ENCODE measurements at regions not wholly inside any gene's neighbourhood (a gene's known extent, or its start where the extent isn't known, plus 50 kb on each side); places are given as distances from the start of the nearest gene placed in this dataset.

GRCh38 chrX:140355429-140355828 is 149.4 kb downstream of the SOX3 start:
- no peaks in the 10 kb centered on the region for H3K27me3 ChIP-seq (ENCODE audit: control insufficient read depth, insufficient read depth, low read length)
- ATAC-seq: no peak
- no TSS peak for BruUV-seq (replicated peaks)
- H3K27ac ChIP-seq (ENCODE audit: low read length): no peak overlapping the region
- TF ChIP-seq, protein P1, sequence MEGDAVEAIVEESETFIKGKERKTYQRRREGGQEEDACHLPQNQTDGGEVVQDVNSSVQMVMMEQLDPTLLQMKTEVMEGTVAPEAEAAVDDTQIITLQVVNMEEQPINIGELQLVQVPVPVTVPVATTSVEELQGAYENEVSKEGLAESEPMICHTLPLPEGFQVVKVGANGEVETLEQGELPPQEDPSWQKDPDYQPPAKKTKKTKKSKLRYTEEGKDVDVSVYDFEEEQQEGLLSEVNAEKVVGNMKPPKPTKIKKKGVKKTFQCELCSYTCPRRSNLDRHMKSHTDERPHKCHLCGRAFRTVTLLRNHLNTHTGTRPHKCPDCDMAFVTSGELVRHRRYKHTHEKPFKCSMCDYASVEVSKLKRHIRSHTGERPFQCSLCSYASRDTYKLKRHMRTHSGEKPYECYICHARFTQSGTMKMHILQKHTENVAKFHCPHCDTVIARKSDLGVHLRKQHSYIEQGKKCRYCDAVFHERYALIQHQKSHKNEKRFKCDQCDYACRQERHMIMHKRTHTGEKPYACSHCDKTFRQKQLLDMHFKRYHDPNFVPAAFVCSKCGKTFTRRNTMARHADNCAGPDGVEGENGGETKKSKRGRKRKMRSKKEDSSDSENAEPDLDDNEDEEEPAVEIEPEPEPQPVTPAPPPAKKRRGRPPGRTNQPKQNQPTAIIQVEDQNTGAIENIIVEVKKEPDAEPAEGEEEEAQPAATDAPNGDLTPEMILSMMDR (IDR thresholded peaks at IDR 0.05): no peak
- no peak for TF ChIP-seq POLR2AphosphoS5 (IDR thresholded peaks at IDR 0.05; ENCODE audit: low read depth, low read length)
- TF ChIP-seq SIN3A (IDR thresholded peaks at IDR 0.05; ENCODE audit: borderline replicate concordance, insufficient read depth, low read depth, low read length): no peak
- TF ChIP-seq TCF7L2 (IDR thresholded peaks at IDR 0.05; ENCODE audit: low read depth, low read length): no peak
- no peak for TF ChIP-seq REST (IDR thresholded peaks at IDR 0.05; ENCODE audit: insufficient read depth in 1 of 2, low read depth in 2 of 2, low read length in 1 of 2)
- in situ Hi-C loops (cut with HindIII; ENCODE audit: low pct_unique_long_range_greater_than_20kb, low sequenced_read_pairs) (no loop called here), intact Hi-C loops (cut with micrococcal nuclease; ENCODE audit: unreplicated experiment) (no loop called here)
- H3K36me3 ChIP-seq (ENCODE audit: control insufficient read depth, insufficient read depth, low read length): no peaks in the 10 kb centered on the region
- POLR2A ChIA-PET: no interaction called here
- no peak overlapping the region for H3K4me3 ChIP-seq (ENCODE audit: low read depth in 2 of 2, low read length in 2 of 2)
- no peaks in the 10 kb centered on the region for H3K4me1 ChIP-seq (ENCODE audit: control insufficient read depth, insufficient read depth, low read length)
- CTCF ChIA-PET: no interaction called here
- no peaks in the 10 kb centered on the region for H3K9me3 ChIP-seq (ENCODE audit: control insufficient read depth, insufficient read depth, low read depth, low read length)
- DNase-seq (ENCODE audit: low read depth, low spot score): no peak

- no peak for TF ChIP-seq POLR2AphosphoS5 (IDR thresholded peaks at IDR 0.05; ENCODE audit: low read depth, low read length)
- no peak for TF ChIP-seq REST (IDR thresholded peaks at IDR 0.05; ENCODE audit: insufficient read depth in 1 of 2, low read depth in 2 of 2, low read length in 1 of 2)
- TF ChIP-seq SIN3A (IDR thresholded peaks at IDR 0.05; ENCODE audit: borderline replicate concordance, insufficient read depth, low read depth, low read length): no peak
- no peak for TF ChIP-seq TCF7L2 (IDR thresholded peaks at IDR 0.05; ENCODE audit: low read depth, low read length)
- TF ChIP-seq, protein P1 (IDR thresholded peaks at IDR 0.05): no peak
- CTCF ChIA-PET: no interaction called here
- in situ Hi-C loops (cut with HindIII; ENCODE audit: low pct_unique_long_range_greater_than_20kb, low sequenced_read_pairs) (no loop called here), intact Hi-C loops (cut with micrococcal nuclease; ENCODE audit: unreplicated experiment) (no loop called here)
- DNase-seq (ENCODE audit: low read depth, low spot score): no peak
- no peak overlapping the region for H3K4me3 ChIP-seq (ENCODE audit: low read depth in 2 of 2, low read length in 2 of 2)
- BruUV-seq (replicated peaks): no TSS peak
- POLR2A ChIA-PET: no interaction called here
- ATAC-seq: no peak
- H3K4me1 ChIP-seq (ENCODE audit: control insufficient read depth, insufficient read depth, low read length): no peaks in the 10 kb centered on the region
- no peaks in the 10 kb centered on the region for H3K9me3 ChIP-seq (ENCODE audit: control insufficient read depth, insufficient read depth, low read depth, low read length)
- H3K27me3 ChIP-seq (ENCODE audit: control insufficient read depth, insufficient read depth, low read length): no peaks in the 10 kb centered on the region
- H3K36me3 ChIP-seq (ENCODE audit: control insufficient read depth, insufficient read depth, low read length): no peaks in the 10 kb centered on the region
- no peak overlapping the region for H3K27ac ChIP-seq (ENCODE audit: low read length)
Observed at GRCh38 chrX:140354431-140355120, 150.3 kb downstream of the SOX3 start.
